GM18870 (cell line): ENCODE measurements at regions not wholly inside any gene's neighbourhood (a gene's known extent, or its start where the extent isn't known, plus 50 kb on each side); places are given as distances from the start of the nearest gene placed in this dataset.

Source experiments
- ATAC-seq: cut with Tn5 transposase; IDR thresholded peaks from one replicate; pipeline ENCODE4 v1.9.1; 2021; ENCODE audit warnings: moderate library complexity; ENCODE audit not compliant: unreplicated experiment

- no peak for ATAC-seq
These were observed 55.1 kb upstream of the PGRMC2 start for GRCh38 chr4:128342762-128343161.

GRCh38 chr4:128341634-128342033, 54.0 kb upstream of the PGRMC2 start:
- no peak for ATAC-seq

GRCh38 chr4:128338634-128339355, 51.2 kb upstream of the PGRMC2 start:
- no peak for ATAC-seq

GRCh38 chr4:128337863-128338262, 50.2 kb upstream of the PGRMC2 start:
- ATAC-seq, result no peak
